Right kidney (tissue), 1 donor: ENCODE measurements at regions not wholly inside any gene's neighbourhood (a gene's known extent, or its start where the extent isn't known, plus 50 kb on each side); places are given as distances from the start of the nearest gene placed in this dataset.

Experiments
- DNase-seq: peaks from one replicate; pipeline ENCODE4 v3.0.0-alpha.2; 2016

DNA sequence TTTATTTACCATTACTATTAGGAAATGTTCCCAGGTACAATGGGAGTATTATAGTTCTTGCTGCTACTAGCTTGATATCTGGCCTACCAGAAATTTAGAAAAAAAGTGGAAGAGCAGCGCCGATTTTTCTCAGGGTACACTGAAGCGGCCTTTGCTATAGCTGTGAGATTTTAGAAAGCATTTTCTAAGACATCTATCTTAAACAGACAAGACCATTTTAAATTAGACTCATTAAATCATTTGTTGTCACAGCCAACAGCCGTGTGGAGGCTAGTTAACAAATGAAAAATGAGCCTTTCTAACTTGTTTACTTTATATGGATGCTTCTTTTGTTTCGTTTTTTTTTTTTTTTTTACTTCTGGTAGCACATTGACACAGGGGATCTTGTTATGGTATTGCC, 183.2 kb upstream of the ZRANB2 start:
- no peak for DNase-seq

DNA sequence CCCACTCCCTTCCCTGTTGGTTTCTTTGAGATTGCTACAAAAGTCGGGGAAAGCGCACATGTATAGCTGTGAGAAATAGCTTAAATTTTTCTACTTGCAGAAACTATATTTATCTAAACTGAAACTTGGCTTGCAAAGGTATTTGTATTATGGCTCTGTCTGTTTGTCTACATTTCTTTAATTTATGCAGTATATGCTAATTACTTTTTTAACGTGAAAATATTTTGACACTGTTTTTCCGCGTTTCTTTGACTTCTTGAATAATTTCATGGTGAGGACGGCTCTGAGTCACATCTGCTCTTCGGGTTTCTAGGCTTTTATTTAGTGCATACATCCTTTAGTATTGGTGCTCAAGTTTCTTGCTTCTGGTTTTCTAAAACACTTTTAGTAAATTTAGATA, 182.1 kb upstream of the ZRANB2 start:
- DNase-seq: no peak

DNA sequence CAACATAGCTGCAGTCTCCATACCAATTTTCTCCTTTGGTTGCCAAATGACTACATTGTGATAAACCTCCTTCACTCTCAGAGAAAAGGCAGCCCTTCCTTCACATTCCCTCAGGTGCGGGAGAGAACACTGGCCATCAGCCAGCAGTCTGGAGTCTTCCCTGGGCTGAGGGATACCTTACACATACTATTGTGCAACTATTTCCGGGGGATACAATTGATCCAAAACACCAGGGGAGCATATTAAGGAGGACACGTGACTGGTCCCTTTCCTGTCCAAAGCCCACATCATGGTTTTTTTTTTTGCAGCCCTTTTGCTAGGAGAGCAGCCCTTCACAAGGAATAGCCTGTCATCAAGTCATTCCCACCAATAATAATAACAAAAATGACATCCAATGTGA, 172.1 kb upstream of the ZRANB2 start:
- DNase-seq: no peak

DNA sequence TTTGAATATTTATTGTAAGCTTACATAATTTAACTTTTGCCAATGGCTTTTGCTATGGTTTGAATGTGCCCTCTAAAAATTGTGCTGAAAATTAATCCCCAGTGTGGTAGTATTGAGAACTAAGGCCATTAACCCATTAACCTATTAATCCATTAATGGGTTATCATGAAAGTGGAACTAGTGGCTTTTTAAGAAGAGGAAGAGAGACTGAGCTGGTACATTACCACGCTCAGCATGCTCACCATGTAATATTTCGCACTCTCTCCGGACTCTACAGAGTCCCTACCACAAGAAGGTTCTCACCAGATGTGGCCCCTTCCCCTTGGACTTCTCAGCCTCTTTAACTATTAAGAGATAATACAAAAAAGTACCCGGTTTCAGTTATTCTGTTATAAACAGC, 164.4 kb upstream of the ZRANB2 start:
- no peak for DNase-seq

DNA sequence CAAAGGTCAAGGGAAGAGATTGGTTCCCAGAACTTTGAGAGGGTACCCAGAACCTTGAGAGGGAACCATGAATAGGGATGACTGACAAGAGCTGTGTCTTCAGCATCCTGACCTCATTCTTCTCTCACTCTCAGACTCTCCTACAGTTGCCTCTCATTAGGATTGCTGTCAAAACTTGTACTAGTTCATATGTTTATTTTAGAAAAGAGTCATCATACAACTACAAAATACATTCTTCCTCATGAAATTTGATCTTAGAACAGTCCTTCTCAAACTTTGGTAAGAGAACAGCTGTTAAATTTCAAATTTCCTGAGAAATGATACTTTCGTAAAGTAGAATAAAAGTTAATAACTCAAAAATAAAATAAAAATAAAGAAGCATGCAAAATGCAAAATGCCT, 161.4 kb upstream of the ZRANB2 start:
- no peak for DNase-seq

DNA sequence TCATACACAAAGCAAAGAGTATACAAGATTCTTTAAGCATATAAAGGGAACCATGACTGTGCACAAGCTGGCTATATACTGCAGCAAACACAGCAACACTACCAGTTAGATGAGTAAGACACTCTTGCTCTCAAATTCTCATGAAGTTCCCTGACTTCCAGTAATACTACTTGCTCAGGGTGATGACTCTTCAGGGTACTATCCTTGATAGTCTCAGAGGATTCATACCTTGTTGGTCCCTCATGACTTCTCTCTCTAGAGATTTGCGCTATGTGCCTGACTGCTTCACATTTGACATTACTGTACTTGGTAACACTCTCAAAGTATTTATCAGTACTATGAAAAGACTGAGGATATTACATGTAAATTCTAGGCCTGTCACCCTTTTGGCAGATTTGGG, 159.8 kb upstream of the ZRANB2 start:
- no peak for DNase-seq

DNA sequence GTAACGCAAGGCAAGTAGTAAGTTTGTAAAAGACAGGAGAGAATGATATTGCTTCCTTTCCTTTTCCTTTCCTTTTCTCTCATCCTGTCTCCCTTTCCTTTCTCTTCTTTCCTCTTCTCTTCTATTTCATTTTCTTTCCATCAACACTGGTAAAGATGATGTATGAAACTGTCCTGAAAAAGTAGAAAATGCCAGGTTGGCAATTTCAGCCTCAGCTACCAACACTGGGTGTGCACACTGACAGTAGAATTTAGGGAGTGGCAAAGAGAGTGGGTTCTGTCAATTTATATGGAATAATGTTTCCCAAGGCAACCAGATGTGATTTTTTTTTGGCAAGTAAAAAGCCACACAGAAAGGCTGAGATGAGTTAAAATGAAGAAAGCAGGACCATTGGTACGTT, 155.7 kb upstream of the ZRANB2 start:
- no peak for DNase-seq

DNA sequence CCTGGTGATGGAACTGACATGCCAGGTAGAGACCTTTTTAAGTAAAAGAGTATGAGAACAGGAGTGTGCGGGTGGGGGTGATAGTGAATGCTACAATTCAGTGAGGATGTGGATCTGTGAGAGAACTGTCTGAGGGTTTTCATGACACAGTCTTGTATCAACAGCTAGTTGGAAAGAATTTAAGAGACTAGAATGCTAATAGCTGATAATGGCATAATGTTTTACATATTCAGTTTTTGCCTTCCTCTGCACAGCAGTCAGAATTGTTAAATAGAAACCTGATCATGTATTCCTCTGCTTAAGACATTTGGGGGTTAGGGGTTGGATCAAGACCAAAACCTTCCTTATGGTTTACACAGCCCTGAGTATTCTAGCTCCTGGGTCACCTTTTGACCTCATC, 152.8 kb upstream of the ZRANB2 start:
- DNase-seq: no peak

DNA sequence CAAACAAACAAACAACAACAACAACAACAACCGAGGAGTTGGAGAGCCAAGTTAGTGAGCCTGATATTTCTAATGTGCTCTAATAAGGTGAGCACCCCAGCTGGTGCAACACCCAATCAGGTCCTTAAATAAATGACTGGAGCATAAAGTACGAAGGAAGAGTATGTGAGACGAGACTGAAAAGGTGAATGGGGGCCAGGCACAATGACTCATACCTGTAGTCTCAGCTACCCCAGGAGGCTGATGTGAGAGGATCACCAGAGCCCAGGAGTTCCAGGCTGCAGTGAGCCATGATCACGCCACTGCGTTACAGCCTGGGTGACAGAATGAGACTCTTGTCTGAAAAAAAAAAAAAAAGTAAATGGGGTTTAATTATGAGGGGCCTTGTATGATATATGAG, 152.0 kb upstream of the ZRANB2 start:
- no peak for DNase-seq

DNA sequence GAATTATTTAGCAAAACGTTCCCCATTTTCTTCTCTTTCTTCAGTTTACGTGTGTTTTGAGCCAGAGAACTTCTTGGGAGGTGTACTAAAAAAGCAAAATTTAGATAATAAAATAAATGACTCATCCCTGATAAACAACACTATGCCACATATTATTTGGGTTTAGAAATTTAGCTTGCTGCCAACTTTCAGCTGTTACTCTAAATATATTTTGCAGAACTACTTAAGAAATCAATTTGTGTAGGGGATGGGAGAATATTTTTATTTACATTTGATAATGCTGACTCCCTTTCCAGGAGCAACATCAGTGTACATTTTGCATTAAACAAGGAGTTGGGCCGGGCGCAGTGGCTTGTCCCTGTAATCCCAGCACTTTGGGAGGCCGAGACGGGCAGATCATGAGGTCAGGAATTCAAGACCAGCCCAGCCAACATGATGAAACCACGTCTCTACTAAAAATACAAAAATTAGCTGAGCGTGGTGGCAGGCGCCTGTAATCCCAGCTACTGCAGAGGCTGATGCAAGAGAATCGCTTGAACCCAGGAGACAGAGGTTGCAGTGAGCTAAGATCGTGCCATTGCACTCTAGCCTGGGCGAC, 151.4 kb upstream of the ZRANB2 start:
- DNase-seq: no peak

DNA sequence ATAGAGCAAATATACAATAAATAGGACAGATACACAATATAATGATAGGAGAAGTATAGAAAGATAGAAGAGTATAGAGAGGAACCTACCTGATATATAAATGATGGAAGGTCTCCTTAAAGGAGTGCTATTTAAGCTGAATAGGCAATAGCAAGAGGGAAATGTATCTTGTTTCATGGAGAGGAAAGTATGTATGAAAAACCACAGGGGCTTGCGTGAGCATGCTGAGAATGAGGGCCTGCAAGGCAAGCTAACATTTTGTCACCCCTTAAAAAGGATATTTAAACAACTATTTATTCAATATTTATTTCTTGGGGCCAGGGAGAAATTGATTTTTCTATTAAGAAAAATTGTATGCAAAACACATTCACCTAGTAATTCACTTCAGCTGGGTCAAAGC, 150.9 kb upstream of the ZRANB2 start:
- DNase-seq: no peak

DNA sequence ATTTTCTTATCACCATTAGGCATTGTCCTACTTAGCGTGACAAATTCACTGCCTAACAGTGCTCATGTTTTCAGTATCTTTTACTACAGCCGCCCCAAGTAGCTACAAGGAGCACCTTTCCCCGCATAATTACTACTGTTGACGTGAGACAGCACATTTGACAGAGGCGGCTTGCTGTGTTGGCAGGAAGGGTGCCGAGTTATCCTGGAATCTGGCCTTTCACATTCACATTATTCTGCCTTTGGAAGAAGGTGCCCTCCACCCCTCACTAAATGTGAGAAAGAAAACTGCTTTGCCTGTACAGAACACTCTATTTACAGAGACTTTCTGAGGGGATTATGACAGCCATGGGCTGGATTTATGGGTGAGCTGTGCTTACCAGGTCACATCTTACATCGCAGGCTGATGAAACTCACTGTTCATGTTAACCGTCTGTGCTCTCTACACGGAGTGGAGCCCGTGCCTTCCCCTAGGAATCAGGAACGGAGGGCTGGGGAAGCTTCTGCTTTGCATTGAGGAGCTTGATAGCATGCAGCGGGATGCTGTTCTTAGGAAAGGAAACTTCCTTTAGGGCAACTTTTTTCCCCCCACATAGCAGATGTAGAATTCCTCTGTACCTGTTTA, 148.0 kb upstream of the ZRANB2 start:
- DNase-seq: no peak

DNA sequence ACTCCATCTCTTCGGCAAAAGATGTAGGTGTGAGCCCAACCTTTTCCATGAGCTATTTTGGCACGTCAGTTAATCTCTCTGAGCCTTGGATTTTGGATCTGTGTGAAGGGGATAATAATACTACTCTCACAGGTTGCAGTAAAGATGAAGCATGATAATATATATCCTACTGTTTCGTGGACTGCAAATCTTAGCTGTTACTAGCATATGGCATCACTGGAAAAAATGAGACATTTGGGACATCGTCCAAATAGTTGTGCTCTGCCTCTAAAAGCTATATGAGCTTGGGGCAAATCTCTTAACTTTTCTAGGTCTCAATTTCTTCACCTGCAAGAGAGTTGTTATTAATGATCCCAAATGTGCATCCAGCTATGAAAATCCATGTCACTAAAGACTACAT, 147.4 kb upstream of the ZRANB2 start:
- no peak for DNase-seq

DNA sequence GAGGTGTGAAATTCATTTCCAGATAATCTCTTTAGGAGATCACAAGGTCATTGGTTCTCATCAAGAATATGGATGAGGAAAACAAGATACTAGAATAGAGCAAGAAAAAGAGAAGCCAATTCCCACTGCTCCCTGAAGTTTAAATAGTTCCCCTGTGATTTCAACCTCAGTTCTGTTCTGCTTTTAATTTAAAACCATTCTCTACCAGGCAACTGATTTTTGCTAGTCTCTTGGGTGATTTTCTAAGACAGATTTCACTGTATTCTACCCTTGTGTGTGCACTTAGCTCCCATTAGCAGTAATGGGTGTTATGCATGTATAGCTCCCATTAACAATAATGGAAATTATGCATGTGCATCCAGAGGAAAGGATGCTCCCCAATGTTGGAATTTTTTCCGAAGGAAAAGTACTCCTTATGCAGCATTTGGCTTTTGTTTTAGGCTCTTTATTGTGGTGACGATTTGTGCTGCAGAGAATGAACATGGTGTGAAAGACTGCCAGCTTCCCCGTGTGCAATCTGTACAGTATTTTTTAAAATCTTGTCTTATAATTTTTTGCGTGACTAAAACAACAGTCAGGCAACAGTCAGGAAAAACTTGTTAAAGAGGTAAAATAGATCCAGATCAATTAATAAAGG, 144.0 kb upstream of the ZRANB2 start:
- no peak for DNase-seq

DNA sequence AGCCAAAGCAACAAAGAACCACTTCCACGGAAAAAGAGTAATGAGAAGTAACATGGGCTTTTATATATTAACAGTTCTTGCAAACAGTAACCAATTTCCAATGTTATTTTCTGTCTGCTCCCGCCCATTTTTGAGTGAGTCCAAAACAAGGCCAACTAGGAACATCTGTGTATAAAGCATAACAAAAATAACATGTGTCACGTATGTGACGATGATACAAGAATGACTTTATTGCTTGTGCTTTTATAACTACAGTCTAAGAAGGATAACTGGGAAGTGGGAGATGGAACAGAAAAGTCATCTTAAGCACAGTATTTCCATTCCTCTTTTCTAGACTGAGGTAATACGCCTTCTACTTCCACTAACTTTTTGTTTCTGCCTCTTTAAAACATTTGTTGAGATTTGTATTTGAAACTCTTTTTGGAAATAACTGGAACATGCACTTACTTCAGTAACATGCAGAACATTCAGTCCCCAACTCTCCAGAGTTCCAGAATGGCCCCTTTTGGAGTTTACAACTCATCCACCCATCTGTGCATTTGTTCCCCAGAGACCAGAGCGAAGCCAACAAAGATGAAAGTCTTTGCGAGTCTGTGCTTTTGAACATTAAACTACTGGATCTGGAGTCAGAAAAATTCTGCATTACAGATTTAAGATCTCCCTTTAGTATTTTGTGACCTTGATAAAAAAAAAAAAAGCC, 143.0 kb upstream of the ZRANB2 start:
- no peak for DNase-seq

DNA sequence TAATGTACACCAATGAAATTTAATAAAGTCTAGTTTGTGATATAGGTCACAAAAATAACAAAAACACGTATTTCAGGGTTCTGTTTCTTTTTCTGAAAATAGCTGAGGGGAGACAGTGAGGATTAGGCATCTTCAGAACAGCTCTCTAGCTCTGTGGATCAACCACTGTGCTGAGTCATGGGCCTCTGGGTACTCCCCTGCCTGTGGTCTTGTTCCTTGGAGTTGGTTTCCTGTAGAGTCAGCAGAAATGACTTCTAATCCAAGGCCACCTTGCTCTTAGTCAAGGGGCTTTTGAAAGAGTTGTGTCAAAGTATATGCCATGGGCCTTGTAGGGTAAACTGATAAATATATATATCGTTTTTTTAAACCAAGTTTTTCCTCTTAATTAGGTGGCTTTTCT, 141.8 kb upstream of the ZRANB2 start:
- no peak for DNase-seq

DNA sequence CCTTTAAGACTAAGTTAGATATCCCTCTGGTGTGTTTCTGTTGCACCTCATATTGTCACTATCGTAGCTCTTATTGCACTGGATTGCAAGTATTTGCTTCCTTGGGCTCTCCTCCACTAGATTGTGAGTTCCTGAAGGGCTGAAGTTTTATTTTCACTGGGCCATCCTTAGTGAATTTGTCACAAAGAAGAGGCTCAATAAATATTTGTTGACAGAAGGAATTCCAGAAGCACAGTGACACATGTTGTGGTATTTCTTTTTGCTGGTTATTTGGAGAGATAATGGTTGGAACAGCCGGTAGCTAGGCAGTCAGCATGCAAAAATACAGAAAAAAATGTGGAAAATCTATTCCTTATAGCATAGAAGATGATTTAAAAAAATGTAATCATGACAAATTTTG, 129.9 kb upstream of the ZRANB2 start:
- DNase-seq: no peak

DNA sequence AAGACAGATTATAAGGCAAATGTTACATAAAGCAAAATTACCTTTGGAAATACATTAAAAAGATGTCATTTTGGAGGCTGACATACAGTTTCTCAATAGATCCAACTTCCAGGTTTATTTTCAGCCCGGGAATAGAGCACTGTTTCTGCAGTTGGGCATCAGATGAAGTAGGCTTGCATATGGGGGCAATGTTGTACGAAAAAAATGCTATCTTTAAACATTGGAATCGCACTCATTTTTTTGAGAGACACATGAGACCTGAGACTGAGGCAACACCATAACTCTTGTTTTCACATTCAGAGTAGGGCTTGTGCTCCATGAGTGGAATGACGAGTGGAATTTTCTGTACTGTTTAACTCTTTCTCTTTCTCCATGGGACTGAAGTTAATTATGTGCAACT, 122.4 kb upstream of the ZRANB2 start:
- no peak for DNase-seq

DNA sequence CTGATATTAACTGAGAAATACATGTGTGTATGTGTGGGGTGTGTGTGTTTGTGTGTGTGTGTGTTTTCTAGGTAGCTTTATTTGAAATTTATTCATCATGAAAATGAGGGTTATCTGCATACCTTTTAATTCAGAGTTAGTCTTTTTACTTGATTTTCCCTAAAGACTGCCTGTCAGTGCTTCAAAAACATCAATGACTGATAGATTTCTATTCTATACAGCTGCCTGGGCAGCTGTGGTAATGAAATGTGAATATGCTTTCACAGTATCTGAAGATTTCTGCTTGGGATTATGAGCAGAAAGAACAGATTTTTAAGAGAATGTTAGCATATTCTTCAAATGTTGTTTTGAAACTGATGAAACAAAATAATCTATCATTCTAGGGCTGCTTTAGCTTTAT, 119.7 kb upstream of the ZRANB2 start:
- DNase-seq: no peak

DNA sequence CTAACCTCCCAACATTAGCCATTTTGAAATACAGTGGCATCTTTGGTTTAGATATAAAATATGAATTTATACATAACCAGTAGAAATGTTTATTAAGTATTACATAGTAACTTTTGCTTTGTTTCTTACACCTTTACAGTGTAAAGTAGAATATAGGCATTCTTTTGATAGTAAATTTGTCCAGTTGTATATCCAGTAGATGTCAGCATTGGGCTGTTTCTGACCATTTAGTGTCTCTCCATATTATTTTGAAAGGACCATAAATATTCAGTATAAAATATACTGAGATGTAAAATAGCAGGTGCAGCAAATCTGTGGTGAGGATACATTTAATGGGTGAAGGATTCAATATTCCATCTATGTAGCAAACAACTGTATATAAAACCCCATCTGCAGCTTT, 115.8 kb upstream of the ZRANB2 start:
- no peak for DNase-seq

DNA sequence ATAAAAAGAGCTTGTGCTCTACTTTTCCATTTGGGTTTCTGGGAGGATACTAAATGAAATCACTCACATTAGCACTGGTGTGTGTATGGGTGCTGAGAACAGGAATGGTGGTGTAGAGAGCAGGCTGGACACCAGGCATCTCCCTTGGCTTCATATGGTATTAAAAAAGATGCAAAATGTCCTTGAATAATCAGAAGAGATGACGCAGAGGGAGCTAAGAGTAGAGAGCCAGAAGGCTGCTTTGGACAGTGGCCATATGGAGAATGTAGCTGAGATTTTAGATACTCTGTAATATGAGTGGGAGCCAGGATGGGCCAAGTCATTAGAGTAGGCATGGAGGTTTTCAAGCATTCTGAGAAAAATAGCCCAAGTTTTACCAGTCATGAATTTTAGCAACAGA, 112.3 kb upstream of the ZRANB2 start:
- no peak for DNase-seq

DNA sequence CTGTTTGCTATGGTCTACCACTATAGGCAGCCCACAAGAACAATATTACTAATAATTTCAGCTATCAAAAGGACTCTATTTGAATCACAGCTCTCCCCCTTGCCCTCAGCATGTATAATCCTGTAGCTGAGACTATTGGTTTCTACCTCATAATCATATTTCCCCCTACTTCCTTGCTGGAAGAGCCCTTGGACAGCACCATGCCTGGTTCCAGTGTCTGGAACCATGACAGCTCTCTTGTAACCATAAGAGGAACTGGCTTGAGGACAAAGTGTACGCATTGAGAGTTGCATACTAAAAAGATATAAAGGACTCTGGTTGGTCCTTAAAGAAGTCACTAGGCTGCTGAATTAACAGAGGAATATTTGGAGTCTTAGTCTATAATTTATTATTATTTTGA, 110.7 kb upstream of the ZRANB2 start:
- DNase-seq: no peak

DNA sequence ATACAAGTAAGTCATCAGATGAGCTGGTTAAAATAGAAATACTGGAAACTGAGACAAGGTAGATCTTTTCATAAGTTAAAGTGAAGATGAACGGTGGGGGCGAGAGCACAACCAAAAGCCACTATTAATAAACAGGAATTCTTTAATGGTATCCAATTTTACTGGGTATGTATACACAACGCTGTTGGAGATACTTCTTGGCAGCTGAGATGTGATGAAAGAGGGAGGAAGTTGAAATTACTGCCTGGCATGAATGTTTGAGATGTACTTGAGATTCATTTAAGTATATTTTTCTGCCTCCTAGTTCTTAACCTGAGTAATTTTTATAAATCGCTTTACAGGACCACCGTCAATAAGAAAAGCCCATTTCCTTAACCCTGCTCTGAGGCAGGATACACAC, 110.0 kb upstream of the ZRANB2 start:
- DNase-seq: no peak

DNA sequence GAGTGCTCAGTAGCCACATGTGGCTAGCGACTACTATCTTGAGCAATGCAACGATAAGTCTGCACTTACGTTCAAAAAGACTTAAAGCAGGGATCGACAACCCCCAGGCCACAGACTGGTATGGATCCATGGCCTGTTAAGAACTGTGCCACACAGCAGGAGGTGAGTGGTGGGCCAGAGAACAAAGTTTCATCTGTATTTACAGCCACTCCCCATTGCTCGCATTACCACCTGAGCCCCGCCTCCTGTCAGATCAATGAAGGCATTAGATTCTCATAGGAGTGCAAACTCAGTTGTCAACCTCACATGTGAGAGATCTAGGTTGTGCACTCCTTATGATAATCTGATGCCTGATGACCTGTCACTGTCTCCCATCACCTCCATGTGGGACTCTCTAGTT, 103.6 kb upstream of the ZRANB2 start:
- no peak for DNase-seq
